ENCODE measurements at regions not wholly inside any gene's neighbourhood (a gene's known extent, or its start where the extent isn't known, plus 50 kb on each side); places are given as distances from the start of the nearest gene placed in this dataset.

DNA sequence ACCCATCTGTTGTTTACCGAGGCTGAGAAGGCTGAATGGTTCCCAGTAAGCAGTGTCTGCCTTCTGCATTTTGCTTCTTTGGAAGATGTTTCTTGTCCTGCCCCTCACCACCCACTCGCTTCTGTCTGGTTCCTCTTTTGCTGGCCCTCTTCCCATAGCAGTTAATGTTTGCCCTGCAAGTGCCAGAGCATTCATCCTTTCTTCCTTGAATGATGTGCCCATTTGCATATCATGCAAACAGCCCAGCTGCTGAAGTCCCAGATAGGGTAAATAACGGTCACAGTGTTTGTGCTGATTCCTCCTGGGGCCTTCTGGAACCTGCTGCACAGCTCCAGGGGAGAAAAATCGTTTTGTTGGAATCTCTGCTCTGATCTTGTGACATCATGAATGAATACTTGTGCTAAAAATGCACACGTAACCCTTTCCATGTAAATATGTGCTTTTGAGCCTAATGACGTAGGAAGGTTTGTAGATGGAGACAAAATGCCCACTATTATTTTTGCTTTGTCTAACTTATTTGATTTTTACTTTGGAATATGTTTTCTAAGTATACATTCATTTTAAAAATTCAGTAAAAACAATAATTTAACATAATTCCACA is 381.0 kb downstream of the SOX2 start:
- Histone ChIP-seq H3K27me3 (no peaks in the 10 kb centered on the region), H3K9me3 (no peaks in the 10 kb centered on the region), H3K4me1 (no peaks in the 10 kb centered on the region), H3K27ac (no peak overlapping the region), H3K4me3 (no peak overlapping the region), H3K36me3 (ENCODE audit: low read depth, missing control alignments) (no peaks in the 10 kb centered on the region)
- TF ChIP-seq, protein P1, sequence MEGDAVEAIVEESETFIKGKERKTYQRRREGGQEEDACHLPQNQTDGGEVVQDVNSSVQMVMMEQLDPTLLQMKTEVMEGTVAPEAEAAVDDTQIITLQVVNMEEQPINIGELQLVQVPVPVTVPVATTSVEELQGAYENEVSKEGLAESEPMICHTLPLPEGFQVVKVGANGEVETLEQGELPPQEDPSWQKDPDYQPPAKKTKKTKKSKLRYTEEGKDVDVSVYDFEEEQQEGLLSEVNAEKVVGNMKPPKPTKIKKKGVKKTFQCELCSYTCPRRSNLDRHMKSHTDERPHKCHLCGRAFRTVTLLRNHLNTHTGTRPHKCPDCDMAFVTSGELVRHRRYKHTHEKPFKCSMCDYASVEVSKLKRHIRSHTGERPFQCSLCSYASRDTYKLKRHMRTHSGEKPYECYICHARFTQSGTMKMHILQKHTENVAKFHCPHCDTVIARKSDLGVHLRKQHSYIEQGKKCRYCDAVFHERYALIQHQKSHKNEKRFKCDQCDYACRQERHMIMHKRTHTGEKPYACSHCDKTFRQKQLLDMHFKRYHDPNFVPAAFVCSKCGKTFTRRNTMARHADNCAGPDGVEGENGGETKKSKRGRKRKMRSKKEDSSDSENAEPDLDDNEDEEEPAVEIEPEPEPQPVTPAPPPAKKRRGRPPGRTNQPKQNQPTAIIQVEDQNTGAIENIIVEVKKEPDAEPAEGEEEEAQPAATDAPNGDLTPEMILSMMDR (IDR thresholded peaks at IDR 0.05), result no peak
- no peak for TF ChIP-seq POLR2A (IDR thresholded peaks at IDR 0.05)
- 43 to 47% methylated on average over 6 of the region's 6 CpGs for WGBS, 2 donors
- intact Hi-C loops (cut with DNase I; ENCODE audit: low total_unique reads), result no loop called here
- no peak for DNase-seq

GRCh38 chr3:182094321-182094720 is 382.6 kb downstream of the SOX2 start:
- no peak overlapping the region for H3K27ac ChIP-seq
- intact Hi-C loops (cut with DNase I; ENCODE audit: low total_unique reads), result no loop called here
- H3K4me3 ChIP-seq, result no peak overlapping the region
- no peaks in the 10 kb centered on the region for H3K36me3 ChIP-seq (ENCODE audit: low read depth, missing control alignments)
- WGBS, 2 donors, result 91 to 93% methylated on average over 4 of the region's 4 CpGs
- TF ChIP-seq POLR2A (IDR thresholded peaks at IDR 0.05), result no peak
- TF ChIP-seq, protein P1 (IDR thresholded peaks at IDR 0.05), result no peak
- no peaks in the 10 kb centered on the region for H3K9me3 ChIP-seq
- no peaks in the 10 kb centered on the region for H3K27me3 ChIP-seq
- DNase-seq, result no peak
- H3K4me1 ChIP-seq, result no peaks in the 10 kb centered on the region

DNA sequence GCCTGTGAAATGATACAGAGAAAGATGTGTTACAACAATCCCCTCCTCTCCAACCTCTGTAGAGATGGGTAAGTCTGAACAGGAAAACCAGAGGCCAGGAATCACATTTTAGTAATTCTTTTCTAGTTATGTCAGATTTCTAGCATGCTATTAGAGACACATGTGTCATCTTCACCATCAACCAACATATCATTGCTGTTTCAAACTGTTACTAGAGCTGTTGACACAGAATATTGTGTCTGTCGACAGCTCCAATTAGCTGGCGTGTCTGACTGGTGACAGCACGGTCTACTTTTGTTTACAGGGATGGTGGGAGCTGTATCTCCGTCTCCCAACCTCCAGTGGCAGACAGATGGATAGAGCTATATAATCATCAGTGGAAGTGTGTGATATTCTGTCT is 393.2 kb downstream of the SOX2 start:
- intact Hi-C loops (cut with DNase I; ENCODE audit: low total_unique reads), result no loop called here
- no peak overlapping the region for H3K27ac ChIP-seq
- H3K4me1 ChIP-seq, result no peaks in the 10 kb centered on the region
- no peak for TF ChIP-seq POLR2A (IDR thresholded peaks at IDR 0.05)
- TF ChIP-seq, protein P1 (IDR thresholded peaks at IDR 0.05), result no peak
- no peaks in the 10 kb centered on the region for H3K27me3 ChIP-seq
- DNase-seq, result no peak
- no peaks in the 10 kb centered on the region for H3K36me3 ChIP-seq (ENCODE audit: low read depth, missing control alignments)
- no peak overlapping the region for H3K4me3 ChIP-seq
- 44 to 63% methylated on average over 4 of the region's 4 CpGs for WGBS, 2 donors
- no peaks in the 10 kb centered on the region for H3K9me3 ChIP-seq

- 89 to 95% methylated on average over 4 of the region's 4 CpGs for WGBS, 2 donors
- H3K27me3 ChIP-seq, result no peaks in the 10 kb centered on the region
- no peaks in the 10 kb centered on the region for H3K36me3 ChIP-seq (ENCODE audit: low read depth, missing control alignments)
- DNase-seq, result no peak
- TF ChIP-seq, protein P1 (IDR thresholded peaks at IDR 0.05), result no peak
- no peak for TF ChIP-seq POLR2A (IDR thresholded peaks at IDR 0.05)
- no peaks in the 10 kb centered on the region for H3K9me3 ChIP-seq
- intact Hi-C loops (cut with DNase I; ENCODE audit: low total_unique reads), result no loop called here
- H3K27ac ChIP-seq, result no peak overlapping the region
- no peak overlapping the region for H3K4me3 ChIP-seq
- H3K4me1 ChIP-seq, result no peaks in the 10 kb centered on the region
Measured at GRCh38 chr3:182105875-182106274, 394.1 kb downstream of the SOX2 start.

- H3K27me3 ChIP-seq, result no peaks in the 10 kb centered on the region
- no peaks in the 10 kb centered on the region for H3K4me1 ChIP-seq
- H3K36me3 ChIP-seq (ENCODE audit: low read depth, missing control alignments), result no peaks in the 10 kb centered on the region
- TF ChIP-seq POLR2A (IDR thresholded peaks at IDR 0.05), result no peak
- TF ChIP-seq, protein P1 (IDR thresholded peaks at IDR 0.05), result no peak
- no peak for DNase-seq
- no peaks in the 10 kb centered on the region for H3K9me3 ChIP-seq
- no peak overlapping the region for H3K27ac ChIP-seq
- intact Hi-C loops (cut with DNase I; ENCODE audit: low total_unique reads), result no loop called here
- no peak overlapping the region for H3K4me3 ChIP-seq
Measured at GRCh38 chr3:182108371-182108770, 396.6 kb downstream of the SOX2 start.

Data from testis (tissue), 2 donors.